Right ventricle myocardium superior (tissue), 1 donor: ENCODE measurements at regions not wholly inside any gene's neighbourhood (a gene's known extent, or its start where the extent isn't known, plus 50 kb on each side); places are given as distances from the start of the nearest gene placed in this dataset.
"Not testable (repeated sequence)": the region's sequence is repeated elsewhere in the genome, so short reads cannot be mapped to it uniquely, and the experiment has no call there.

ENCODE experiments used
- ATAC-seq: fragments of 200-7000 bp; cut with Tn5 transposase; one replicate; pipeline ENCODE4 v1.9.1; 2020; ENCODE audit warnings: mild to moderate bottlenecking; ENCODE audit not compliant: poor library complexity
- DNase-seq: peaks from one replicate; pipeline ENCODE4 v3.0.0-alpha.2; 2020
- intact Hi-C: fragments of 100-400 bp; cut with DNase I; formaldehyde crosslinking; loops from one replicate; pipeline ENCODE4 v1.11.2; 2022
- donor health status: DM: no; HTN: yes; CAD: no; lungs with severe emphysema.

DNA sequence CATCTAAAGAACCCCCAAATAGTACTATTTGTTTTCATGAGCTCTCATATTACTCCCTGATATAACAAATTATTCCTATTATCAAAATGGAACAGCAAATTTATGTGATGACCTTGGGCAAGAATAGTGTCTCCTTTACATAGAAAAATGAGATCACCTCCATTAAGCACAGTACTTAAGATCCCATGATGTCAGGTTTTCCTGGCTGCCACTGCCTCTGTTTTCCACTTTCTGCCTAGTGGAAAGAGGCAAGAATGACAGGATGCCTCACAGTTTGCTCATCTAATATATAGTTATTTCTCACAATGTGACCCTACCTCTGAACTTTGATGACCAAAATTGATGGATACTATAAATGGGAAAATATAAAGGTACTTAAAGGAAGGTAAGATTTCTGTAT is 260.1 kb upstream of the SGK1 start:
- intact Hi-C loops = no loop called here
- ATAC-seq = no peak

DNA sequence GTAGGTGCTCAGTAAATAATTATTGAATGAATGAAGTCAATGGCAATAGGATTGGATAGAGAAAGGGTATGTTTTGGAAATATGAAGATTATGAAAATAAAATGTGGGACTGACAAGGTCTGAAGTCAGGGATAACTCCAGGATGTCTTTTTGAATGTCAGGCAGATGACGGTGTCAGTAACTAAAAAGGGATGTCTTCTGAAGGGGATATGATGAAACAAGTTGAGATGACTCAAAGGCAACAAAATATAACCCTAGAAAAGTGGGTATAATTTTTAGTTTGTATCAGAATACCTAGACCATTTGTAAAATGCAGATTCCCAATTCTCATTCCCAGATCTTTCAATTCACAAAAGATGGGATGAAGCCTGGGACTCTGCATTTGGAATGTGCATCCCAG is 257.3 kb upstream of the SGK1 start:
- intact Hi-C loops = no loop called here
- no peak for ATAC-seq
- no peak for DNase-seq

More for the DNA sequence above, 260.1 kb upstream of the SGK1 start:
- no peak for DNase-seq

DNA sequence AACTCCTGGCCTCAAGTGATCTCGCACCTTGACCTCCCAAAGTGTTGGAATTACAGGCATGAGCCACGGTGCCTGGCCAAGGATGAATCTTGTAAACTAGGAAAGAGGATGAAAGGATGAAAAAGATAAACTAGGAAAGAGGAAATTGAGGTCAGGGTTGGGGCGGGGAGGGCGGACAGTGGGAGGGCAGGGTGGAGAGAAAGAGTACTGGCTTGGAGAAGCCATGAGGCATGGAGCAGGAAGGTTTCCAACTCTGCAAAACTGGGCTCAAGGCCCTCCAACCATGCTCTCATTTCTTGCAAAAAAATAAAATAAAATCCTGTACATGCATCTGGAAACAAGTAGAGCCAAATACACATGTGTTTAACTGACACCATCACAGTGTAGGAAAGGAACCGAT is 256.6 kb upstream of the SGK1 start:
- intact Hi-C loops = no loop called here
- DNase-seq (no peak), ATAC-seq (no peak)

DNA sequence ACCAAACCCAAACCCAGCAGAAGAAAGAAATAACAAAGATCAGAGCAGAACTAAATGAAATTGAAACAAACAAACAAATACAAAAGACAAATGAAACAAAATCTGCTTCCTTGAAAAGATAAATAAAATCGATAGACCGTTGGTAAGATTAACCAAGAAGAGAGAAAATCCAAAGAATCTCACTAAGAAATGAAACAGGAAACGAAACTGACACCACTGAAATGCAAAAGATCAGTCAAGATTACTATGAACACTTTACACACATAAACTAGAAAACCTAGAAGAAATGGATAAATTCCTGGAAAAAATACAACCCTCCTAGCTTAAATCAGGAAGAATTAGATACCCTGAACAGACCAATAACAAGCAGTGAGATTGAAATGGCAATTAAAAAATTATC is 252.1 kb upstream of the SGK1 start:
- ATAC-seq, intact Hi-C loops, DNase-seq: not testable (repeated sequence)

DNA sequence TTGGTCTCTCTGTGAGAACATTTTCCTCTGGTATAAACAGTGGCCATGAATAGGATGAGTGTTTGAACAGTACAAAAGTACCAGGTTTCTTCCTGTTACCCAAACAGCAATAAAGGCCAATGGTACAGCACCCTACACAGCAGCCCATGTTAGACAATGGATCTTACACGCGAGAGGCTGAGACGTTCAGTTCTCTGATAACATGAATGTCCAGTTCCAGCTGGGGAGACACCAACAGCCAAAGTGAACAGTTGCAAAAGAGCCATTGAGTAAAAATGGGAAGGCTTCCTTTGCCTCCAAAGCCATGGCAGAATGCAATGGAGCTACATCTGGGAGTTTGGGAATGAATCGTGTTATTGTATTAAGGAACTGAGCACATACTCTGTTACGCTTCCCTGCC is 246.8 kb upstream of the SGK1 start:
- intact Hi-C loops = no loop called here
- DNase-seq (no peak), ATAC-seq (no peak)

DNA sequence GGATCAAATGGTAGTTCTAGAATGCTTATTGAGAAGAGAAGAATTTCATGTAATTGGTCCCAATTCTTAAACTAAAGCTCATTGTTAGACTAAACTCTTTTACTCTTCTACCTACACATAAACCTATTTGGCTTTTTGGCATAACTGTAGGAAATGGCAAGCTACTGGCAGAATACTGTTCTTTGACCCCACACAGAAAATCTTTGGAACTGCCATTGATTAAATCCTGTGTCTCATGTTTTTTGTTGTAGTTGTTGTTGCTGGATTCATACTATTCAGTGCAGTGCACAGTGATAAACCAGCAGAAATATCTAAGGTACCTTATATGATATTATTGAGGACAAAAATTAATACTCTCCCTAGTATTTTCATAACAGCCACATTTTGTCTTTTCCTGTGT is 242.1 kb upstream of the SGK1 start:
- intact Hi-C loops = no loop called here
- no peak for DNase-seq
- no peak for ATAC-seq

DNA sequence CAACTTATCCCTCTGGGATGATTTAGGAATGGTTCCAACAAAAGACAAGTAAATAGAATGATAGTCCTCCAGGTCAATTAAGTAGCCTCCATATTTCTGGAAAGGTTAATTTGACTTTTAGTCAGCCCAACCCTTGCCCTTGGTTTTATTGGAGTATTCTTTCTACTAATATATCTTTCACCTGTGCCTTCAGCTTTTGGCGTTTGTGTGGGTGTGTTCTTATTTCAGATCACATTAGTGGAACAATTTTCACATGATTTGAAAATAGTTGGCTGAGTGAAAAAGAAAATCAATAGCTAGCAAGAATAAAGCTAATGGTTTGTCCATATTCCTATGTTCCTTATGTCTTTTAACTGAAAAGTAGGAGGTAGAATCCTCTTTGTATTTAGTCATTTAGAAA is 239.6 kb upstream of the SGK1 start:
- intact Hi-C loops = no loop called here
- DNase-seq = no peak
- ATAC-seq = no peak

DNA sequence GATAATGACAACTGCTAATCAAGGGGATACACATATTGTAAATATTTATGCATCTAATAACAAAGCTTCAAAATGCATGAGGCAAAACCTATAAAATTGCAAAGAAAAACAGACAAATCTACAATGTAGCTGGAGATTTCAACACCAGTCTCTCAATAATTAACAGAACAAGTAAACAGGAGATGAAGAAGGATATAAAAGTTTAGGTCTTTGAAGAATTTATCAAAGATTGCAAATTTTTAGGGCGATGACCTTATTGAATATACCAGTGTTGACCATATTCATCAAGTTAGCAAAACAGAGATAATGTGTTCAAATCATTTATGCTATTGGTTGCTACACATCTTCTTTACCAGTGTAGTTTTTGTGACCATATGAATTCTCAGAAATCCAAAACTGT is 237.8 kb upstream of the SGK1 start:
- no peak for ATAC-seq
- intact Hi-C loops = no loop called here
- no peak for DNase-seq

DNA sequence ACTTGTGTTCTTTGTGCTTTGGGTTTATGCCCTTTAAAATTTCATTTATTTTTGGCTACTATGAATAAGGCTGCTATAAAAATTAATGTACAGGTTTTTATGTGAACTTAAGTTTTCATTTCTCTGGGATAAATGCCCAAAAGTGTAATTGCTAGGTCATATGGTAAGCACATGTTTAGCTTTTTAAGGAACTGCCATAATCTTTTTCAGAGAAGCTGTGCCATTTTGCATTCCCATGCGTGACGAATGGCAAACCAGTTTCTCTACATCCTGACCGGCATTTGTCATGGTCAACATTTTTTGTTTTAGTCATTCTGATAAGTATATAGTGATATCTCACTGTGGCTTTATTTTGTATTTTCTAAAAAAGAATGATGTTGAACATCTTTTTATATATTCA is 236.0 kb upstream of the SGK1 start:
- DNase-seq (no peak), ATAC-seq (no peak)
- intact Hi-C loops = no loop called here

DNA sequence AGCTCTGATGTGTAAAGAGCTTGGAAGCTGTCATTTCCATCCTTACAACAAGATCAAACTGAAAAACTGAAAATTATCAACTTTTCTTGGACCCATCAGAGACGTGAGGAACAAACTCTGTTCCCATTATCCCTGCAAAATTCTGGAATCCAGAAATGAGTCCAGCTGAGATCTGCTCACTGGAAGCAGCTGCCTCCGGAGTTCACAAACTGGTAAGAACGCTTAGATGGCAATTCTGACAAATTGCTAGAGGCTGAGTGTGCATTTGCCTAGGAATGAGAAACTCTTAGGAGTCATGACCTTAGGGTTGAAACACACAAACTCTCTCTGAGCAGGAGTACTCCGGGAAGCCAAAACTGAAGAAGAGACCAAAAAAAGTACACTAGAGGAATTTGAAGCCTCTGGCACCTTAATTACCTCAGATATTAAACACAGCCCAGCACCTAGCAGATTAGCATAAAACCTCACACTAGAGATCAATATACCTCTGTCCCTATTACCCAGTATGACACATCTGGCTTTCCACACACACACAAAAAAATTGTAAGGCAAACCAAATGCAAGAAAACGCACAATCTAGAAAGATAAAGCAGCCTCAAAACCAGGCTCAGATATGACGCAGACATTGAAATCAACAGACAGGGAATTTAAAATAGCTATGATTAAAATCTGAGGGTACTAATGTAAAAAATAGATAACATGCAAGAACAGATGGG is 233.5 kb upstream of the SGK1 start:
- ATAC-seq = no peak
- intact Hi-C loops = no loop called here

DNA sequence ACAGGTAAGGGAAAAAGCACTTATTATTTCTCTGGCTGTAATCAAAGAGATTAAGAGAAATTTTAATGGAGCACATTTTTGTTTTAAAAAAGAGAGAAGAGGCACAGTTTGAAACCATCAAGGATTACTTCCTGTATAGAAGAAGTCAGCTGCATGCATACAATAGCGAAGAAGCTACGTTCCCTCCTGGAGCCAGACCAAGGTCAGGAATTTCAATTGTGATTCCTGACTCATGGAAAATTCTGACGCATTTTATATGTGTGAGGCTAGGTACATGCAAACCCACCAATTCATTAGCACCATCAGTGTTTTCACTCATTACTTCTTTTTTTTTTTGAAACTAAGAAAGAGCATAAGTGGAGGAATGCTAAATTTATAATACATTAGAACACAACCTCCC is 232.7 kb upstream of the SGK1 start:
- intact Hi-C loops = no loop called here
- DNase-seq = no peak
- no peak for ATAC-seq

More for the DNA sequence above, 233.5 kb upstream of the SGK1 start:
- no peak for DNase-seq

DNA sequence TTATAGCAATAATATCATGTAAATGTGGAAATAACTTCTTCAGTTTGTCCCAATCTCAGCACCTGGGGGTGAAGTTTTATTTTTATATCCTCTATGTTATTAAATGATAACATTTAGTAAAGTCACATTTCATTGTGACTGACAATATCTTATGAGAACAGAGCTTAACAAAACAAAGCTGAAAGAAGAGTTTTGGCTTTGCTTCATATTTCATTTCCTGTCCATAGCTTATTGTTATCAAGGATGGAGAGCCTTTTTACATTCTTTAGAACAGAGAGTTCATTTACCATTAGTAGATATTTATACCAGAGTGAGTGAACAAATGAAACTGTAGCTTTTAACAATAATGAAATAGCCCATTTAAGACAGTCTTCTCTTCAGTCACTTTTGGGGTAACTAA is 231.9 kb upstream of the SGK1 start:
- DNase-seq (no peak), ATAC-seq (no peak)
- intact Hi-C loops = loop anchor here (10.0 kb wide), 1 partner anchor 375 kb away; no protein-coding TSS in a partner anchor

DNA sequence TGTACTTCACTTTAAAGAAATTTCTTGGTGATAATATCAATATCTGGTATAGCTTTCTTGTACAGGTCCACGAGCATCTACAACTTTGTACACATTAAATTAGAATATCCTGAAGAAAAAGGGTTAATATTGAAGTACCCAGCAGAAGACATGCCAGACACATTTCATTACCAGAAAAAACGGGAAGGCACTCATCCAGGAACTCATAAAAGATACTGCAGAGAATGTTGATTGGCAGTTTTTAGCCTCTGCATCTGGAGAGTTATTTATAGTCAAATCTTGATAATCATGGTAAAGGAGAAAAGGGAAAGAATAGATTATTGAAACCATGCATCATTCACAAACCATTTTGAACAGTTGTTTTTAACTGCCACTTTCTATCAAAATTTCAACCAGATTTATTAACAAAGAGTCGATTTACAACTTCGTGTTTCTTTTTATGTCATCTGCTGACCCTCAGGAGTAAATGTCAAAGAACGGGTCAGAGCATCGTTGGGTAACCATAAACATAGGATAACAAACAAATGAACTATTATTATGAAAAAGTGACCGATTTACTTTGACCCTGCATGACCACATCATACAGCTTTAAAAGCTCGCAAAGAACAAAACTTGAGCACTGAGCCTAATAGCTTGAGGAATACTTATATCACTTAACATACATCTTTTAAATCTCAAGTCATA is 229.2 kb upstream of the SGK1 start:
- peak; percentile 56 for ATAC-seq
- intact Hi-C loops = loop anchor here (10.0 kb wide), 1 partner anchor 372 kb away; no protein-coding TSS in a partner anchor

DNA sequence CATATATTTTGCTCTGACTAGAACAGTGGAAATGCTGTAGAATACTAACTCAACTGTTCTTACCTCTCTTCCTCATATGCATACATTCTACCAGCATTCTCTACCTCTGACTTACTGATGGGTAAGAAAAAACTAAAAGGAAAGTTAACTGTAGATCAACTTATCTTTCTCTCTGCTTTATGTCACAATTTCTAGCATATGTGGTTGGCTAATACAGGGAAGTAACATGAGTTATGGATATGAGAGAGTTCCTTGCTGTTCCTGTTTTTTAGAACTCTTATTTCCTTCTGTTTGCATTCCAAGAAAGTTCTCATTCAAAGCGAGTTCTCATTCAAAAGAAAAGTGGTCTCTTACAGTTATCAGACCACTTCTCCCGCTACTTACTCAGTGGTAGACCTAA is 226.8 kb upstream of the SGK1 start:
- intact Hi-C loops = loop anchor here (10.0 kb wide), 1 partner anchor 370 kb away; no protein-coding TSS in a partner anchor
- ATAC-seq (no peak), DNase-seq (no peak)

More for the DNA sequence above, 229.2 kb upstream of the SGK1 start:
- DNase-seq = no peak

DNA sequence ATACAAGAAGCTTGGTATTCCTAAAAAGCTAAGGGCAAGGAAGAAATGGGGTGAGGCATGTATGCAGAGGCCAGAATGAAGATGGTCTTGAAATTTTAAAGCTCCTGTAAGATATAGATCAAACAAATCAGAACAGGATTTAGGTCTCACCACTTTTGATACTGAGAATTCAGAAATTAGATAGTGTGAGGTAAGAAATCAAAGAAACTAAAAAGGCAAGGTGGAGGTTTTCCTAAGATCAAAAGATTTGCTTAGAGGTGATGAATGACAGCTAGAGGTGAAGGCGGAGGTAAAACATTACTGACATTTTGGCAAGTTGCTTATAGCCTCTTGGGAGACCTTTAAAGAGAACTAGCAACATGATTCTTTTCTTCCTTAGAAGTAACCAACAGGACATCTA is 225.2 kb upstream of the SGK1 start:
- DNase-seq (no peak), ATAC-seq (no peak)
- intact Hi-C loops = loop anchor here (10.0 kb wide), 1 partner anchor 368 kb away; no protein-coding TSS in a partner anchor

DNA sequence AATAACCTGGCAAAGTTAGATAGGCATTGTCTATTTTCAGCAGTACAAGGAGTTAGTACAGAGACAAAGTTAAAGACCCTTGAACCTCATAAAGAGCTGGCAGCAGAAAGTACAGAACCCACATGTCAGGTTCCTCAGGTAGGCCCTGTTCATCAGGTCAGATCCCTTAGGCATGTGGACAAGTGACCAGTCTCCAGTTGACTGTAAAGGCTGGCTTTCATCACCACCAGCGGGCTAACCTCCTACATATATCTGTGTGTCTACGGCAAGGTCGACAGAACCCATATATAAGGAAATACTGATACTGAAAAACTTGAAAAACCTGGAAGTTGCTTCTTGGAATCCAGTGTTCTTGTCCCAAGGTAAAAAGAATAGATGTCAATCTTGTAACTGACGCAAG is 223.1 kb upstream of the SGK1 start:
- DNase-seq (no peak), ATAC-seq (peak; percentile 36)
- intact Hi-C loops = loop anchor here (10.0 kb wide), 1 partner anchor 366 kb away; no protein-coding TSS in a partner anchor

DNA sequence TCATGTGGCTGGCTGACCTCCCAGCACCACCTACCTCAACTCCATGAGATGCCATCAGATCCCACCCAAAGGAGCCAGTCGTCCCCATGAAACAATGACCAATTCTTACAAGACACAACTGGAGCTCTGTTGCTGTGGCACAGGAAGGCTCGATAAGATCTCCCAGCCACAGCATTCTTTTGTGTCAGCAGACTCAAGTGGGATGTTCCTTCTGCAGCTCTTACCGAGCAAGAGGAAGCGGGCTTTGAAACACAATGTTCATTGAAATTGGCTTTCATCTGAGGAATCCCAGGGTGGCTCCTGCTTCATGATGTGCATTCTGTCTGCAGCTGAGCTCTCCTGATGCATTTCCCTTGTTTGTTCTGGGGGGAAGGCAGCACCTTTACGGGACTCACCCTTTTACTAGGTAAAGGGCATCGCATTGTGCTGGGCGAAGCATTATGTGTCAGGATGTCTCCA is 222.0 kb upstream of the SGK1 start:
- intact Hi-C loops = loop anchor here (10.0 kb wide), 1 partner anchor 365 kb away; no protein-coding TSS in a partner anchor
- DNase-seq (no peak), ATAC-seq (peak; percentile 53)

DNA sequence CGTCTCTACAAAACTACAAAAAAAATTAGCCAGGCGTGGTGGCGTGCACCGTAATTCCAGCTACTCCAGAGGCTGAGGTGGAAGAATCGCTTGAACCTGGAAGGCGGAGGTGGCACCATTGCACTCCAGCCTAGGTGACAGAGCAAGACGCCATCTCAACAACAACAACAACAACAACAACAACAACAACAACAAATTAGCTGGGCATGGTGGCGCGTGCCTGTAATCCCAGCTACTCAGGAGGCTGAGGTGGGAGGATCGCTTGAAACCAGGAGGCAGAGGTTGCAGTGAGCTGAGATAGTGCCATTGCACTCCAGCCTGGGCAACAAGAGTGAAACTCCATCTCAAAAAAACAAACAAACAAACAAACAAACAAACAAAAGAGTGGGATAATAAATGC is 219.9 kb upstream of the SGK1 start:
- DNase-seq, intact Hi-C loops, ATAC-seq: not testable (repeated sequence)

DNA sequence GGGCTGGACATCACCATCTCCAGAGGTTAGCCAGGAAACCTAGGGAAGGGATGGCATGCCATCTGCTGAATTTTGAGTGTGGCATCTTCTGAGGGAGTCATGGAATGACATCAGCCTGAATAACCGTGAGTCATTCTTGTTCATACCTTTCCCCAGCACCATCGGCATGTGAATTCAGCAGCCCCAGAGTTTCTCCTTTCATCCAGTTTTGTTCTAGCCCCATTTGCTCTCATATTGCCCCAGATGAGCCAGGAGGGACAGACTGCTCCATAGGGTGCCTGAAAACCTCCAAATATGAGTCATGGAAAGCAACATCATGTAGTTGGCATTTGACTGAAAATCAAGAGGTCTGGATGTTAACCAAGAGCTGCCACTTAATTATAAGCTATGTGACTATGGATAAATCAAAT is 219.2 kb upstream of the SGK1 start:
- DNase-seq (no peak), ATAC-seq (no peak)
- intact Hi-C loops = no loop called here

DNA sequence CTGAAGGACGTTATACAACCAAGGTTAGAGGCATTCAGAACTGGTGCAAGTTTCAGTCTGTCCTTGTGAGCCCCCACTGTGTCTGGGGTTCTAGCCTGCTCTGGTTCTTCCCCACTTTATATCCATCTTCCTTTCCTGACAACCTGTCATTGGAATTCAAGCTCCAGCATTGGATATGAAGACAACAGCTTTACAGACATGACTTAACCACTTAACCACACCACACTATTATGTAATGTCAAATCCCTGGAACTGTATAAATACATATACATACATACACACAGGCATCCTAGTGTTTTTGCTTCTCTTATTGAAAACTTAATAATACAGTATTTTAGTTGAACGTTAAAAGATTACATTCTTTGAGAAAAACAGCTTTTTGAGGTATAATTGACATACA is 217.9 kb upstream of the SGK1 start:
- no peak for ATAC-seq
- intact Hi-C loops = no loop called here
- DNase-seq = no peak
